SK-N-SH treated with all-trans-retinoic acid at 6 μM for 48 hours (cell line): ENCODE measurements at regions not wholly inside any gene's neighbourhood (a gene's known extent, or its start where the extent isn't known, plus 50 kb on each side); places are given as distances from the start of the nearest gene placed in this dataset.

Experiments used
- ARNTL ChIP-seq: fragments of 450-650 bp; formaldehyde crosslinking; IDR thresholded peaks from 2 replicates; pipeline ENCODE4 v1.5.0; 2020; ENCODE audit warnings: low read depth, mild to moderate bottlenecking, moderate library complexity, borderline replicate concordance
- OSR1 ChIP-seq: fragments of 250-450 bp; sonication (Bioruptor Pico); IDR thresholded peaks from 2 replicates; pipeline ENCODE4 v1.8.0; 2022; ENCODE audit warnings: moderate library complexity, mild to moderate bottlenecking, inconsistent platforms
- PPARA ChIP-seq: fragments of 250-450 bp; sonication (Bioruptor Pico); IDR thresholded peaks from 2 replicates; pipeline ENCODE4 v1.5.0; 2020; ENCODE audit warnings: mild to moderate bottlenecking, borderline replicate concordance
- TCF4 ChIP-seq: fragments of 250-450 bp; sonication (Bioruptor Pico); IDR thresholded peaks from 2 replicates; pipeline ENCODE4 v1.8.0; 2021; ENCODE audit warnings: mild to moderate bottlenecking, moderate library complexity, borderline replicate concordance
- ZC3H10 ChIP-seq: fragments of 250-450 bp; sonication (Bioruptor Pico); IDR thresholded peaks from 2 replicates; pipeline ENCODE4 v1.5.1; 2021; ENCODE audit warnings: mild to moderate bottlenecking, moderate library complexity
- ZNF70 ChIP-seq: fragments of 450-650 bp; formaldehyde crosslinking; IDR thresholded peaks from 2 replicates; pipeline ENCODE4 v1.5.0; 2020; ENCODE audit warnings: mild to moderate bottlenecking, moderate library complexity
- TF ChIP-seq, protein P1 (sequence below): fragments of 250-450 bp; sonication (Bioruptor Pico); IDR thresholded peaks from 2 replicates; pipeline ENCODE4 v1.8.0; 2020; ENCODE audit warnings: mild to moderate bottlenecking, moderate library complexity, borderline replicate concordance
- TF ChIP-seq, protein P2 (sequence below): fragments of 250-450 bp; sonication (Bioruptor Pico); IDR thresholded peaks from 2 replicates; pipeline ENCODE4 v1.5.0; 2020; ENCODE audit warnings: mild to moderate bottlenecking, moderate library complexity
- TF ChIP-seq, protein P3 (sequence below): fragments of 250-450 bp; sonication (Bioruptor Pico); IDR thresholded peaks from 2 replicates; pipeline ENCODE4 v1.5.1; 2020; ENCODE audit warnings: low read depth, mild to moderate bottlenecking, moderate library complexity
- TF ChIP-seq, protein P4 (sequence below): fragments of 250-450 bp; sonication (Bioruptor Pico); IDR thresholded peaks from 2 replicates; pipeline ENCODE4 v1.8.0; 2021; ENCODE audit warnings: low read depth, mild to moderate bottlenecking, moderate library complexity, borderline replicate concordance

DNA sequence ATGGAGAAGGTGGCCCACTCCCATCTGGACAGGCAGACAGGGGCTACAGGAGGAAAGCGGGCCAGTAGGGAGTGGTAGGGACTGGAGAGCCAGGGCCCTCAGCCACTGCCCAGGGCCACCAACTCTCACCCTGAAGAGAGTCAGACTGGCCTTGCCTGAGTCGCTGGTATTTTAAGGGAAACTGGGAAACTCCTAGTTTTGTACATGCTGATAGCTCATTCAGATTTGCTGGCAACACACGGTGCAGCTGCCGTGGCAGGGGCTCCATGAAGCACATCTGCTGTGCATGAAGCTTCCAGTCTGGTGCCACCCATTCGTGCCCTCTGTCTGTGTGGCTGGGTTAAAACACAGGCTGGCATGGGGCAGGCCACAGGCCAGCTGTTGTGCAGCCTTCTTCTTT, 137.3 kb upstream of the GLI2 start:
- TF ChIP-seq, protein P1, sequence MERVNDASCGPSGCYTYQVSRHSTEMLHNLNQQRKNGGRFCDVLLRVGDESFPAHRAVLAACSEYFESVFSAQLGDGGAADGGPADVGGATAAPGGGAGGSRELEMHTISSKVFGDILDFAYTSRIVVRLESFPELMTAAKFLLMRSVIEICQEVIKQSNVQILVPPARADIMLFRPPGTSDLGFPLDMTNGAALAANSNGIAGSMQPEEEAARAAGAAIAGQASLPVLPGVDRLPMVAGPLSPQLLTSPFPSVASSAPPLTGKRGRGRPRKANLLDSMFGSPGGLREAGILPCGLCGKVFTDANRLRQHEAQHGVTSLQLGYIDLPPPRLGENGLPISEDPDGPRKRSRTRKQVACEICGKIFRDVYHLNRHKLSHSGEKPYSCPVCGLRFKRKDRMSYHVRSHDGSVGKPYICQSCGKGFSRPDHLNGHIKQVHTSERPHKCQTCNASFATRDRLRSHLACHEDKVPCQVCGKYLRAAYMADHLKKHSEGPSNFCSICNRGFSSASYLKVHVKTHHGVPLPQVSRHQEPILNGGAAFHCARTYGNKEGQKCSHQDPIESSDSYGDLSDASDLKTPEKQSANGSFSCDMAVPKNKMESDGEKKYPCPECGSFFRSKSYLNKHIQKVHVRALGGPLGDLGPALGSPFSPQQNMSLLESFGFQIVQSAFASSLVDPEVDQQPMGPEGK = no peak
- TF ChIP-seq OSR1 (CRISPR knock-in tag) (no peak), ZNF70 (CRISPR knock-in tag) (no peak), TCF4 (CRISPR knock-in tag) (no peak), PPARA (CRISPR knock-in tag) (no peak), ARNTL (CRISPR knock-in tag) (no peak), ZC3H10 (no peak)
- TF ChIP-seq, protein P2, sequence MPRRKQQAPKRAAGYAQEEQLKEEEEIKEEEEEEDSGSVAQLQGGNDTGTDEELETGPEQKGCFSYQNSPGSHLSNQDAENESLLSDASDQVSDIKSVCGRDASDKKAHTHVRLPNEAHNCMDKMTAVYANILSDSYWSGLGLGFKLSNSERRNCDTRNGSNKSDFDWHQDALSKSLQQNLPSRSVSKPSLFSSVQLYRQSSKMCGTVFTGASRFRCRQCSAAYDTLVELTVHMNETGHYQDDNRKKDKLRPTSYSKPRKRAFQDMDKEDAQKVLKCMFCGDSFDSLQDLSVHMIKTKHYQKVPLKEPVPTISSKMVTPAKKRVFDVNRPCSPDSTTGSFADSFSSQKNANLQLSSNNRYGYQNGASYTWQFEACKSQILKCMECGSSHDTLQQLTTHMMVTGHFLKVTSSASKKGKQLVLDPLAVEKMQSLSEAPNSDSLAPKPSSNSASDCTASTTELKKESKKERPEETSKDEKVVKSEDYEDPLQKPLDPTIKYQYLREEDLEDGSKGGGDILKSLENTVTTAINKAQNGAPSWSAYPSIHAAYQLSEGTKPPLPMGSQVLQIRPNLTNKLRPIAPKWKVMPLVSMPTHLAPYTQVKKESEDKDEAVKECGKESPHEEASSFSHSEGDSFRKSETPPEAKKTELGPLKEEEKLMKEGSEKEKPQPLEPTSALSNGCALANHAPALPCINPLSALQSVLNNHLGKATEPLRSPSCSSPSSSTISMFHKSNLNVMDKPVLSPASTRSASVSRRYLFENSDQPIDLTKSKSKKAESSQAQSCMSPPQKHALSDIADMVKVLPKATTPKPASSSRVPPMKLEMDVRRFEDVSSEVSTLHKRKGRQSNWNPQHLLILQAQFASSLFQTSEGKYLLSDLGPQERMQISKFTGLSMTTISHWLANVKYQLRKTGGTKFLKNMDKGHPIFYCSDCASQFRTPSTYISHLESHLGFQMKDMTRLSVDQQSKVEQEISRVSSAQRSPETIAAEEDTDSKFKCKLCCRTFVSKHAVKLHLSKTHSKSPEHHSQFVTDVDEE (CRISPR knock-in tag) = no peak
- TF ChIP-seq, protein P3, sequence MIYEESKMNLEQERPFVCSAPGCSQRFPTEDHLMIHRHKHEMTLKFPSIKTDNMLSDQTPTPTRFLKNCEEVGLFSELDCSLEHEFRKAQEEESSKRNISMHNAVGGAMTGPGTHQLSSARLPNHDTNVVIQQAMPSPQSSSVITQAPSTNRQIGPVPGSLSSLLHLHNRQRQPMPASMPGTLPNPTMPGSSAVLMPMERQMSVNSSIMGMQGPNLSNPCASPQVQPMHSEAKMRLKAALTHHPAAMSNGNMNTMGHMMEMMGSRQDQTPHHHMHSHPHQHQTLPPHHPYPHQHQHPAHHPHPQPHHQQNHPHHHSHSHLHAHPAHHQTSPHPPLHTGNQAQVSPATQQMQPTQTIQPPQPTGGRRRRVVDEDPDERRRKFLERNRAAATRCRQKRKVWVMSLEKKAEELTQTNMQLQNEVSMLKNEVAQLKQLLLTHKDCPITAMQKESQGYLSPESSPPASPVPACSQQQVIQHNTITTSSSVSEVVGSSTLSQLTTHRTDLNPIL (CRISPR knock-in tag) = no peak
- TF ChIP-seq, protein P4, sequence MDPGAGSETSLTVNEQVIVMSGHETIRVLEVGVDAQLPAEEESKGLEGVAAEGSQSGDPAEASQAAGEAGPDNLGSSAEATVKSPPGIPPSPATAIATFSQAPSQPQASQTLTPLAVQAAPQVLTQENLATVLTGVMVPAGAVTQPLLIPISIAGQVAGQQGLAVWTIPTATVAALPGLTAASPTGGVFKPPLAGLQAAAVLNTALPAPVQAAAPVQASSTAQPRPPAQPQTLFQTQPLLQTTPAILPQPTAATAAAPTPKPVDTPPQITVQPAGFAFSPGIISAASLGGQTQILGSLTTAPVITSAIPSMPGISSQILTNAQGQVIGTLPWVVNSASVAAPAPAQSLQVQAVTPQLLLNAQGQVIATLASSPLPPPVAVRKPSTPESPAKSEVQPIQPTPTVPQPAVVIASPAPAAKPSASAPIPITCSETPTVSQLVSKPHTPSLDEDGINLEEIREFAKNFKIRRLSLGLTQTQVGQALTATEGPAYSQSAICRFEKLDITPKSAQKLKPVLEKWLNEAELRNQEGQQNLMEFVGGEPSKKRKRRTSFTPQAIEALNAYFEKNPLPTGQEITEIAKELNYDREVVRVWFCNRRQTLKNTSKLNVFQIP (CRISPR knock-in tag) = no peak
